Thoracic aorta (tissue), 2 donors: ENCODE measurements at regions not wholly inside any gene's neighbourhood (a gene's known extent, or its start where the extent isn't known, plus 50 kb on each side); places are given as distances from the start of the nearest gene placed in this dataset.

Experiments
- ATAC-seq: fragments of 150-250 bp; one replicate; pipeline ENCODE4 v1.8.0; 2017; ENCODE audit warnings: low read depth; ENCODE audit not compliant: insufficient number of reproducible peaks, low FRiP score
- DNase-seq: peaks from one replicate; pipeline ENCODE4 v3.0.0-alpha.2; 2020; ENCODE audit warnings: low spot score
- H3K27ac ChIP-seq, 2 donors: fragments of 200-600 bp; sonication (generic); 1 replicate in 1 of 2; 2 replicates in 1 of 2; pipeline ENCODE4 v1.5.1; 2016; ENCODE audit warnings: mild to moderate bottlenecking in 2 of 2, moderate library complexity in 2 of 2
- H3K27me3 ChIP-seq: fragments of 200-600 bp; sonication (generic); replicated peaks from 2 replicates; pipeline ENCODE4 v1.6.0; 2016; ENCODE audit warnings: mild to moderate bottlenecking; ENCODE audit not compliant: insufficient read depth
- H3K36me3 ChIP-seq: fragments of 200-600 bp; sonication (generic); one replicate; pipeline ENCODE4 v1.5.1; 2016
- H3K4me1 ChIP-seq, 2 donors: fragments of 200-600 bp; sonication (generic); 1 replicate in 1 of 2; 2 replicates in 1 of 2; pipeline versions ENCODE4 v1.5.1 to v1.6.0; 2016; ENCODE audit warnings: low read depth in 2 of 2, mild to moderate bottlenecking in 1 of 2; ENCODE audit not compliant: control insufficient read depth in 1 of 2
- H3K4me3 ChIP-seq: fragments of 200-600 bp; sonication (generic); 2 replicates; pipeline ENCODE4 v1.5.1; 2016; ENCODE audit warnings: mild to moderate bottlenecking
- H3K9me3 ChIP-seq: fragments of 200-600 bp; sonication (generic); 2 replicates; pipeline ENCODE4 v1.5.1; 2016
- TF ChIP-seq, protein P1 (sequence below): fragments of 200-600 bp; sonication (generic); IDR thresholded peaks from one replicate; pipeline ENCODE4 v1.5.1; 2019; ENCODE audit warnings: antibody characterized with exemption

DNA sequence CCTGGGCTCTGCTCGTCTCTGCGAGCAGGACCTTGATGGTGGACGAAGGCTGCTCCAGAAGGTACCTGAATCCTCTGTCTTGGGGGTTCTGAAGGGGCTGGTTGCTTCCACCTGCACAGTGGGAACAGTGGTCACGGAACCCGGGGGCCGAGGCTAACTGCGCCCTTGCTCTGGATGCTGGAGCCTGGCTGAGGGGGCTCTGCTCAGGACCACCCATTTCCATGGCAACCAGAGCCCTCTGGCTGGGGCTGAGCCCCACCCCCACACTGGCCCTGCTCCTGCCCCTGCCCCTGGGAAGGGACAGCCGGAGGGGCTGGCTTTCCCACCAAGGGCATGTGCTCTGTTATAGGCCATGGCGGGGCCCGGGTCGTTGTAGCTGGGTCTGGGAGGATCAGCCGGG, 462.3 kb downstream of the PTPRU start:
- H3K27ac ChIP-seq, result no peak overlapping the region
- H3K9me3 ChIP-seq, result no peaks in the 10 kb centered on the region
- TF ChIP-seq, protein P1, sequence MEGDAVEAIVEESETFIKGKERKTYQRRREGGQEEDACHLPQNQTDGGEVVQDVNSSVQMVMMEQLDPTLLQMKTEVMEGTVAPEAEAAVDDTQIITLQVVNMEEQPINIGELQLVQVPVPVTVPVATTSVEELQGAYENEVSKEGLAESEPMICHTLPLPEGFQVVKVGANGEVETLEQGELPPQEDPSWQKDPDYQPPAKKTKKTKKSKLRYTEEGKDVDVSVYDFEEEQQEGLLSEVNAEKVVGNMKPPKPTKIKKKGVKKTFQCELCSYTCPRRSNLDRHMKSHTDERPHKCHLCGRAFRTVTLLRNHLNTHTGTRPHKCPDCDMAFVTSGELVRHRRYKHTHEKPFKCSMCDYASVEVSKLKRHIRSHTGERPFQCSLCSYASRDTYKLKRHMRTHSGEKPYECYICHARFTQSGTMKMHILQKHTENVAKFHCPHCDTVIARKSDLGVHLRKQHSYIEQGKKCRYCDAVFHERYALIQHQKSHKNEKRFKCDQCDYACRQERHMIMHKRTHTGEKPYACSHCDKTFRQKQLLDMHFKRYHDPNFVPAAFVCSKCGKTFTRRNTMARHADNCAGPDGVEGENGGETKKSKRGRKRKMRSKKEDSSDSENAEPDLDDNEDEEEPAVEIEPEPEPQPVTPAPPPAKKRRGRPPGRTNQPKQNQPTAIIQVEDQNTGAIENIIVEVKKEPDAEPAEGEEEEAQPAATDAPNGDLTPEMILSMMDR, result no peak
- no peak for DNase-seq
- H3K4me1 ChIP-seq, result peaks cover 0 to 4% of the 10 kb centered on the region in 2 donors
- H3K27me3 ChIP-seq, result no peaks in the 10 kb centered on the region
- no peaks in the 10 kb centered on the region for H3K36me3 ChIP-seq
- ATAC-seq, result no peak
- no peak overlapping the region for H3K4me3 ChIP-seq

DNA sequence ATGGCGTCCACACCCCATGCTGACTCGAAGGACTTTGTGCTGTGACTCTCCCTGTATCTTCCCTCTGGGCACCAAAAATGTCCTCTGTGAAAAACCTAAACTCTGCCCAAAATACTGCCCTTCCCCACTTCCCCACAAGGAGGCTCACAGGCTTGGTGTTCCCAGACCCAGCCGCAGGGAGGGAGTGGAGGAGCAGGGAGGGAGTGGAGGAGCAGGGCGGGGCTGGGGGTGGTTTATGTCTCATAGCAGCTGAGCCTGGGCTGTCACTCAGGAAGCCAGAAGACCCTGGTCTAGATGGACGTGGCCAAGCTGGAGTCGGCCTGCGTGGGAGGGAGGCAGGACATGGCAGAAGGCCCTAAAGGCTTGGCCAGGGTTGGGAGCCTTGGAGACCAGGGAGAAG, 461.7 kb downstream of the PTPRU start:
- peaks cover 0 to 4% of the 10 kb centered on the region in 2 donors for H3K4me1 ChIP-seq
- H3K9me3 ChIP-seq, result no peaks in the 10 kb centered on the region
- TF ChIP-seq, protein P1, result peak; percentile 48
- no peak overlapping the region for H3K4me3 ChIP-seq
- no peaks in the 10 kb centered on the region for H3K27me3 ChIP-seq
- H3K27ac ChIP-seq, result no peak overlapping the region
- ATAC-seq (no peak), DNase-seq (no peak)
- H3K36me3 ChIP-seq, result no peaks in the 10 kb centered on the region

DNA sequence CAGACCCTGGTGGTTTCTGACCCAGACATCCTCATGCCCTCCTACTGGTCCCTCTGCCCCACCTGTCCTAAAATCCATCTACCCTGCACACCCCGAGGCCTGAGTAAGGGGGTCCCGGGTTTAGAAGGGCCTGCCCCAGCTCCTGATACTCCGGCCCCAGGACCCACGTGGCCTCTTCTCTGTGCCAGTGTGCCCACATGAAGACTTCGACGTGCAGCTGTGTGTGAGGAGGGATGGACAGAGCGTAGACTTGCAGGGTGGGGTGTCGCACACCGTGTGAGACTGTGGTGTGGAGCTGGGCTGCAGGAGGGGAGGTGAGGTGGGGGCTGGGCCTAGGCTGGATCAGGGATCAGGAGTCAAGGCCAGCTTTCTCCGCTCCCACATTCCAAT, 461.1 kb downstream of the PTPRU start:
- no peak overlapping the region for H3K4me3 ChIP-seq
- H3K27ac ChIP-seq, result no peak overlapping the region
- peaks cover 0 to 4% of the 10 kb centered on the region in 2 donors for H3K4me1 ChIP-seq
- TF ChIP-seq, protein P1, result no peak
- H3K9me3 ChIP-seq, result no peaks in the 10 kb centered on the region
- ATAC-seq, result no peak
- DNase-seq, result no peak
- H3K36me3 ChIP-seq, result no peaks in the 10 kb centered on the region
- H3K27me3 ChIP-seq, result no peaks in the 10 kb centered on the region

DNA sequence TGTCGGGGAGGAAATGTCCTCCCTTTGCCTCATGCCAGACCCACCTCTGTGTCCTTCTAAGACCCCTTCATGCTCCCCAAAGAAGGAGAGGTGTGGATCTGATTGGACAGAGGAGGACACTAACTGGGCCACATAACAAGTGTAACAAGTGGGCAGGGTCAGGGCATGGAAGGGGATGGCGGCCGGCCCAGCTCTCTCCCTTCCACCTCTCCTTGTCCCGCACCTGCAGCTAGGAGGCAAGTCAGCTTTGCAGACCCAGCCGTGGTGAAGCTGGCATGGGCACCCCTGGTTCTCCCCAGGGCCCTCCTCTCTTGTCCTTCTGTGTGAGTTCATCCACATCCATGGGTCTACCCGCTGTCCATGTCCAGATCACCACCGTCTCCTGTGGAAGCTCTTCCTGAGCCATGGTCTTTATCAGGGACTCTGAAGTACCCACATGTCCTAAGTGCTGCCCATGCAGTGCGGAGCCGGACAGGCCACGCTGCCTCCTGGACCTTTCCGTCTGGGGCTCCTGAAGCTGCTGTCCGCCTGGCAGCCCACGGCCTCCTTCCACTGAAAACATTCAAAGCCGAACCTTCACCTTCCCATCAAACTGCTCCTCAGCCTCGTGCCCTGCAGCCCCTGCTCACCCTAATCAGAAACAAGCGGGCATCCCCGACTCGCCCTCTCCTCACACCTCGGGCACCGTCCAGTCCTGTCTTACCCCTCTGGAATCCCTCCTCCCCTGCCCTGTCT, 460.5 kb downstream of the PTPRU start:
- DNase-seq (no peak), ATAC-seq (no peak)
- peaks cover 0 to 4% of the 10 kb centered on the region in 2 donors for H3K4me1 ChIP-seq
- H3K36me3 ChIP-seq, result no peaks in the 10 kb centered on the region
- no peak overlapping the region for H3K27ac ChIP-seq
- no peaks in the 10 kb centered on the region for H3K27me3 ChIP-seq
- no peaks in the 10 kb centered on the region for H3K9me3 ChIP-seq
- H3K4me3 ChIP-seq, result no peak overlapping the region
- TF ChIP-seq, protein P1, result no peak

DNA sequence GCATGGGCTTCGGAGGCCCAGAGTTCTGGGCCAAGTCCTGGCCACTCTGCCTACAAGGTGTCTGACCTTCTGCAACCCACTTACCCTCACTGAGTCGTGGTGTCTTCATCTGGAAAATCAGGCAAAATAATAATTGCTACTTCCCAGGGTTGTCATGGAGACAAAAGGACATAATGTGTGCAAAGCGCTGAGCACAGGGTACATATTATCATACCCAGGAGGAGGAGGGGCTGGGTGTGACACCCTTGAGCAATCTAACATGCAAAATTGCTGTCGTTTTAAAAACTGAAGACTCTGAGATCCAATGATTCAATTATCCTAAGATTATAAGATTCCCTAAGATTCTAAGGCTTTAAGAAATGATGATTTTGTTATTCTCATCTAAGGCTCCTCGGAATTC, 459.5 kb downstream of the PTPRU start:
- no peak for ATAC-seq
- no peak for DNase-seq
- H3K4me1 ChIP-seq, result peaks cover 0 to 4% of the 10 kb centered on the region in 2 donors
- H3K36me3 ChIP-seq, result no peaks in the 10 kb centered on the region
- H3K27me3 ChIP-seq, result no peaks in the 10 kb centered on the region
- no peak overlapping the region for H3K4me3 ChIP-seq
- H3K27ac ChIP-seq, result no peak overlapping the region
- no peaks in the 10 kb centered on the region for H3K9me3 ChIP-seq
- TF ChIP-seq, protein P1, result no peak
